ENCODE measurements at regions not wholly inside any gene's neighbourhood (a gene's known extent, or its start where the extent isn't known, plus 50 kb on each side); places are given as distances from the start of the nearest gene placed in this dataset.
"Not testable (repeated sequence)": the region's sequence is repeated elsewhere in the genome, so short reads cannot be mapped to it uniquely, and the experiment has no call there.

DNA sequence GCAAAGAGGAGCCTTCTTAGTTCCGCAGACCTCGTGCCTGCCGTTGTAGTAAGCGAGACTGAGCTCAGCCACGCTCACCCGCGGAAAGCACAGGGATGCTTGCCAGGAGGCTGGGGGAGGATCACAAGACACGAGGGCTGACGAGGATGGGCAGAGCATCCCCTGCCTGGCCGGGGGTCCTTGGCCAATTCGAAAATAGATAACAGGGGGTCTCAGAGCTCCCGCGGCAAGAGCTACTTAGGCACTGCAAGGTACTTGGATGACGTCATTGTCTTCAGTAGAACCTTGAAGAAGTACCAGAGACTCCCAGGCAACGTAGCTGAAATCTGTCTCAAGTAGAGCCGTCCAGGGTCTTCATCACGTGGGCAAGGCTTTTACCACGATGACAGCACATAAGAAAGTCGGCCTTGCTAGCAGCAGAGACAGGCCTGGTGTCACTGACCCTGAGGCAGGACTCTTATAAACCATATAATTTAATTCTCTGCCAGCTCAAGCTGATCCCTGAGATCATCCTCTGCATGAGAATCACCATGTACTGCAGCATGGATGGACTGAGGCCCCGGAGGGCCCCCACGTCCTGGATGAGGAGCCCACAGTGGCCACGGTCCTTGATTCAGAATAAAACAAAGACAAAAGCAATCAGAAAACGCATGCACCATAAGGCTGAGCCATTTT lies 81.9 kb downstream of the TMEM18 start:
- DNase-seq (ENCODE audit: low spot score) = no peak

- no peak for DNase-seq (ENCODE audit: low spot score)
These were observed 82.8 kb downstream of the TMEM18 start for GRCh38 chr2:594297-594949.

DNA sequence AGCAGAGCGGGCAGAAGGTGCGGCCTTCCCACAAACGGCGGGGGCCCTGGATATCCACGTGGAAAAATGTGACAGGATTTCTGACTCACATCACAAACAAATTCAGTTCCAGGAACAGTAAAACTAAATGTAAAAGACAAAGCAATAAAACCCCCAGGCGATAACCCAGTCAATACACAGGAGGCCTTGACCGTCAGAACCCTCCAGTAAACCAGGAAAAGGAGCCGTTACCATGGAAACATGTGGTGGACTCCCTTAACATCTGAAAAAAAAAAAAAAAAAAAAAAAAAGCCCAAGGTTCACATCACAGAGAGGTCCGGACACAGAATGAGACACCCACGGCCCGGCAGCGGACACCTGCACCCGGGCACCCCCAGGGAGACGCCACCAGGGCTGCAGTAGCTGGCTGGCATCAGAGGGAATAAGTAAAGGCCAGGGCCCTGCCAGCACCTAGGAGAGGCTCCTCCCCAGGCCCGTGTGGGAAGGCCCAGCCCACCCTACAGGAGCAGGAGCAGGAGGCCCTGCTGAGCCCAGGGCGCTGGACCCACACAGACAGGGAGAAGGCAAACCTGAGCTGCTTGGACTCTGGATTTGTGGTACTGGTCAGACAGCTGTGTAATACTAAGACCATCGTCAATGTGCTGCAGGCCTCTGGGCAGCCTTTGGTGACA lies 83.7 kb downstream of the TMEM18 start:
- no peak for DNase-seq (ENCODE audit: low spot score)

- no peak for DNase-seq (ENCODE audit: low spot score)
These were observed 84.5 kb downstream of the TMEM18 start for GRCh38 chr2:592737-593136.

DNA sequence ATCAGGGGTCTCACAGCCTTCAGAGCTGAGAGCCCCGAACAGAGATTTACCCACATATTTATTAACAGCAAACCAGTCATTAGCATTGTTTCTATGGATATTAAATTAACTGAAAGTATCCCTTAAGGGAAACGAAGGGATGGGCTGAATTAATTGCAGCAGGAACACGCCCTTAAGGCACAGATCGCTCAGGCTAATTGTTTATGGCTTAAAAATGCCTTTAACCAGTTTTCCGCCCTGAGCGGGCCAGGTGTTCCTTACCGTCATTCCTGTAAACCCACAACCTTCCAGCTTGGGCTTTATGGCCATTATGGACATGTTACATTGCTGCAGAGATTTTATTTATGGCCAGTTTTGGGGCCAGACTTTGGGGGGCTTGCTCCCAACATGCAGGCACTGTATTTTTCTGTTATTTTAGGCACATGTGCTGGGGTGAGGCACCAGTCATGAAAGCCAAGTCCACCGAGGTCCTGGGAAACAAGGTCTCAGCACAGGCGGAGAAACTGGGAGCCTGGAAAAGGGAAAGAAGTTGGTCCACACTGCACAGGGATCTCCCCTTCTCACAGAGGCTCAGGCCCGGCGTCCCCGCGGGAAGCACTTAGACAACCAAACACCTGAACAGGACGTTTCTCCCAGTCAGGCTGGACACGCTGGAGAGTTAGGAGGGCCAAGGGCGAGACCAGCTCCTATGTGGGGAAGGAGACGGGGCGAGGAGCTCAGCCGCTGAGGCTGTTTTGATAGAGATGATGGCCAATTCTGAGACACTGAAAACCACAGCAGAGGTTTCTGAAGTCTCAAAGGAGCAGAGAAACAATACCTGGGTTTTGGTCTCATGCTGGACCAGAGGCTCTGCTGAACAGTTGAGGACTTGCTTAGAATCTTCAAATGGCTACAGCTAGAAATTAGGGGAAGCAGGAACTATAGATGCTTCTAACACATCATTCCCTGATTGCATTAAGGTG lies 86.7 kb downstream of the TMEM18 start:
- no peak for DNase-seq (ENCODE audit: low spot score)

- no peak for DNase-seq (ENCODE audit: low spot score)
These were observed 87.7 kb downstream of the TMEM18 start for GRCh38 chr2:589281-590130.

DNA sequence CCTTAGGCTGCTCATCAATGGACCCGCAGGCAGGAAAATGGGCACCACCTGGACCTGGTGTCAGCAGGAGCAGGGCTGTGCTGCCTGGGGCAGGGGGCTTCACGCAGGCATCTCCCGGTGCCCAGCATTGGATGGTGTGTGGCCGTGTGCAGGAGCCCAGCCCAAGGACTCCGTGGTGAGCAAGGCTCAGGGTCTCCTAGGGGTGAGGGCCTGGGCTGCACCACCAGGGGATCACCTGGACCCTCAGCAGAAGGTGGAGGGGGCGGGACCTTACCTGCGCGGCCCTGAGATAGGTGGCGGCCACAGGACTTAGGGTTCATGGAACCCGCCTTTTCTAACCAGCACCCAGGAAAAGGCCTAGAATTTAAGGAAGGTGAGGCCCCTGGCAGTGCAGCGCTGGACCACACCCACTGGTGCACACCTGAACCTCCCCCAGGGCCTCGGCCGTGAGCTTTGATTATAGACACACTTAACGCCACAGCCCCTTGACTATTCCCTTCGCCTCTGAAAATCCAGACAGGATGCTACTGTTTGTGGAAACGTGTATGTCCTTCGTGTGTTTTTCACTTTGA lies 89.0 kb downstream of the TMEM18 start:
- no peak for DNase-seq (ENCODE audit: low spot score)

DNA sequence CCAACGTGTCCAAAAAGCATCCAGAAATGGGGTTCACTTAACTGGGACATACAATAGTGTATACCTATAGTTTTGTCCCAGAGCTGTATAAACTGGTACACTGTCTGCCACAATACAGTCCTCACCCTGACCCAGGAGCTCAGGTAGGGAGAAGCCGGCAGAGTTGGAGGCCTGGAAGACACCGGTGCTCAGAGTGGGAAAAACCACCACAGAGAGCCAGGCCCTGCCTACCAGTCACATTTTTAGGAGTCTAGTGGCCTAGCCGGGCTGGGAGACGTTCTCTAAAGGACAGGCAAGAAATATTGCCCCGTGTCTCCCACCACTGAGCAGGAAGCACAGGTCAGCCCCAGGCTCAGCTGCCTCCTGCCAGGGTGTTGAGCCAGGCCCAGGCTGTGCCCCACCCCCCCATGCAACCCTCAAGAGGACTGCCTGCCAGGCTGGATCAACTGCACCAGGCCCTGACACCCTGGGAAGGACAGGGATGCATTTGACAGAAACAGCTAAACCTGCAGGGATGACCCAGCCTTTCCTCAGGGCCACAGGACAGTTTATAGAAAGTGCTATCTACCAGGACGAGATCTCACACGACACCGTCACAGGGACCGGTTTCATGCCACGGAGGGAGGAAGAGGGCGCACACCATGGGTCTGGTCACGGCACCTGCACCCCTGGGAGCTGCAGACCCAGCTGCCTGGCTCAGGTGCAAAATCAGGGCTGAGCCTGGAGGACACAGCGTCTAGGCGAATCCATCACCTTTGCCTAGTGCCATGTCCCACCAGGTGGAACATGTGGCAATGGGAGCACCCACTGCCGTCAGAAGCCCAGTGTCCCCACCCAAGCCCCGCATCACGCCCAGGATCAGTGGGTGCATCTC lies 89.9 kb downstream of the TMEM18 start:
- DNase-seq (ENCODE audit: low spot score) = no peak

GRCh38 chr2:586641-587076 lies 90.5 kb downstream of the TMEM18 start:
- DNase-seq (ENCODE audit: low spot score) = no peak

DNA sequence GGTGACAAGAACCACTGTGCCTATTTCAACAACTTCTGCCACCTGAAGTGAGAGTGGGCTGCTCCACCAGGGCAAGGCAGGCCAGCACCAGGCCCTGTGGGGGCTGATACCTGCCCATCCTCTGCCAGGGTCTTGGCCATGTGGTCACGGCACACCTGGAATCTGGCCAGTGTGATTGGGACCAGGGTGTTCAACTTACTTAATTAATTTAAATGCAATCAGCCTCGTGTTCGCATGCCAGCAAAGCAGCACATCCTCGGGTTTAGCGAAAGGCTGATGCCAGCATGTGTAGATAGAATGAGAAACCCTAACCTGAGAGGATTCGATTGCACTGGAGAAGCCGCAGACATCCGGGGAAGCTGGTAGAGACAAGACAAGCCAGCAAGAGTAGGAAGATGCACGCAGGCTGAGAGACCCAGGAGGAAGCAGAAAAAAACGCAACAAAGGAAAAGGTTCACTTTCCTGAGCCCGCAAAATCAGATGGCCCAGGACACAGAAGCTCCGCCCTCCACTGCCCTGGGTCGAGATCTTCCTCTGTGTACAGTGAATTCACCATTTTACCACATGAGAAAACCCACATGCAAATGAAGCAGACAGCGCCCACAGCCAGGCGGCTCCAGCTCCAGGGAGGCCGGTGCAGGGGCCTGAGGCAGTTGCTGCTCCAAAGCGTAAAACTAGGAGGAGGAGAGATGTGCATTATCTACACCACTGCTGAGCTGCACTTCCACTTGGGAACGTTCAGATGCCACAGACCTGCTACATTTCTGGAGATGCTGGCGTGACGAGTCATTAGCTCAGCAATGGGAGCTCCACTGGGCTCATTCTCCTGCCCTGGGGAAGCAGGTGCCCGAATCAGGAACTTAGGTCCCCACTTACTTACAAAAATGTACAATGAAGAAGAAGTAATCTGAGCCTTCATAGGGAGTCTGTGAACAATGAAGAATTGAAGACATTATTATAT lies 92.1 kb downstream of the TMEM18 start:
- DNase-seq (ENCODE audit: low spot score) = no peak

- no peak for DNase-seq (ENCODE audit: low spot score)
These were observed 93.5 kb downstream of the TMEM18 start for GRCh38 chr2:583666-584065.

DNA sequence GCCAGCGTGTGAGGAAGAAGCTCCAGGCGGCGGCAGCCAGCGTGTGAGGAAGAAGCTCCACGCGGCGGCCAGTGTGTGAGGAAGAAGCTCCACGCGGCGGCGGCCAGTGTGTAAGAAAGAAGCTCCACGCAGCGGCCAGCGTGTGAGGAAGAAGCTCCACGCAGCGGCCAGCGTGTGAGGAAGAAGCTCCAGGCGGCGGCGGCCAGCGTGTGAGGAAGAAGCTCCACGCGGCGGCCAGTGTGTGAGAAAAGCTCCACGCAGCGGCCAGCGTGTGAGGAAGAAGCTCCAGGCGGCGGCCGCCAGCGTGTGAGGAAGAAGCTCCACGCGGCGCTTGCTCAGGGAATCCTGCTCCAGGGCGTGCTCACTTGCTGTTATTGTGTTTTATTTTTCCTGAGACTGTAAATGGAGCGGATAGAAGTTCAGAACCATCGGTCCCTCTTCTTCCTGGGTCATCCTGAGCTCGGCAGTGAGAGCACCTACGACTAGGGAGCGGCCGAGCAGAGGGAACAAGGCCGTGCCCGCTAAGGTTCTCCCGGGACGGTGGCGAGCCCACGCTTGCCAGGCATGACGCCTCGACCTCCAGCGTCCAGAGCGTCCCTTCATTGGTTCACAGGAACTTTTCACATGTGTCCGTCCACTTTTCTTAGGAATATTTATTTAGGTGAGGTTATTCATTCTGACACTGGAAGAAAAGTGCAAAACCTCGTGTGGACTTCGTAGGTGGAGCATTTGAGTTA lies 94.2 kb downstream of the TMEM18 start:
- DNase-seq (ENCODE audit: low spot score) = no peak

GRCh38 chr2:582289-582688 lies 94.9 kb downstream of the TMEM18 start:
- not testable (repeated sequence) for DNase-seq (ENCODE audit: low spot score)

DNA sequence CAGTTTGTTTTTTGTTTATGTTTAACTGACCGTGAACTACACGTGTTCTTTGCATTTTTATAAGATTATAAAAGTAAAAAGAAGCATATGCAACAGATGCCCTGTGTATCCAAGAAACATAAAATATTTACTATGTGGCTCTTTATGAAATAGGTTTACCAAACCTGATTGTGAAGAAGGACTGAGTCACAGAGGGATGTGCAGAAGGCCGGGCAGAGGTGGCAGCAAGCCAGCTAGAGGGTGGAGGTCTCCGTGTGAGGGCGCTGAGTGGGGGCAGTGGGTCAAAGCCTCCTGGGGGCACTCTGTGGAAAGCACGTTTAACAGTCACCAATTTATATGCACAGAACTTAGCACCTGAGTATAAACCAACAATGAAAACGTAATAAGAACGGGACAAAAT lies 97.2 kb downstream of the TMEM18 start:
- DNase-seq (ENCODE audit: low spot score) = no peak

- no peak for DNase-seq (ENCODE audit: low spot score)
These were observed 97.8 kb downstream of the TMEM18 start for GRCh38 chr2:579351-579886.

DNA sequence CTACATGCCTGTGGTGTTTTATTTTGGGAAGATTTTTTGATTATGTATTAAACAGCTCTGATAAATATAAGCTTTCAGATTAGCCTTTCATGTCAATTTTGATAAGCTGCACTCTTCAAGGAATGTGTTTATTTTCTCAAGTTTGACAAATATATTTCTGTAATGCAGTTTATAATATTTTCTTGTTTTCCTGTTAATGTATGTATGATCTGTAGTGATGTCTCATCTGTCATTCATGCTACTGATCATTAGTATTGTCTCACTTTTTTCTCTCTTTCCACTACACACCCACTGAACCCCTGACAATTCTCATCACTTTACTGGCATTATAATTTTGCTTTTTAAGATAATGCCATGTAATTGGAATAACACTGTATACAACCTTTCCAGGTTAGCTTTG lies 100.9 kb downstream of the TMEM18 start:
- DNase-seq (ENCODE audit: low spot score) = no peak

GRCh38 chr2:575727-576236 lies 101.4 kb downstream of the TMEM18 start:
- no peak for DNase-seq (ENCODE audit: low spot score)
